ENCODE measurements at regions not wholly inside any gene's neighbourhood (a gene's known extent, or its start where the extent isn't known, plus 50 kb on each side); places are given as distances from the start of the nearest gene placed in this dataset.

- Histone ChIP-seq H3K9me3 (no peaks in the 10 kb centered on the region), H3K36me3 (no peaks in the 10 kb centered on the region), H3K4me3 (no peak overlapping the region), H3K27me3 (no peaks in the 10 kb centered on the region), H3K27ac (no peak overlapping the region), H3K4me1 (no peaks in the 10 kb centered on the region)
- no peak for ATAC-seq
- no peak for DNase-seq
- TF ChIP-seq POLR2A (IDR thresholded peaks at IDR 0.05): no peak
- no peak for TF ChIP-seq CTCF (IDR thresholded peaks at IDR 0.05 in 4 of 5, conservative IDR thresholded peaks at IDR 0.05 in 1 of 5)
- intact Hi-C loops (cut with DNase I; ENCODE audit: low total_unique reads) (no loop called here), in situ Hi-C loops (cut with MboI; ENCODE audit: low sequenced_read_pairs in 4 of 4) (no loop called here)
These were observed 56.2 kb downstream of the PABPC4L start for GRCh38 chr4:134145369-134145768.

GRCh38 chr4:134144337-134144736 lies 57.3 kb downstream of the PABPC4L start:
- Histone ChIP-seq H3K4me3 (no peak overlapping the region), H3K9me3 (no peaks in the 10 kb centered on the region), H3K27ac (no peak overlapping the region), H3K36me3 (no peaks in the 10 kb centered on the region), H3K4me1 (no peaks in the 10 kb centered on the region), H3K27me3 (no peaks in the 10 kb centered on the region)
- intact Hi-C loops (cut with DNase I; ENCODE audit: low total_unique reads) (no loop called here), in situ Hi-C loops (cut with MboI; ENCODE audit: low sequenced_read_pairs in 4 of 4) (no loop called here)
- no peak for DNase-seq
- TF ChIP-seq POLR2A (IDR thresholded peaks at IDR 0.05) (no peak), CTCF (IDR thresholded peaks at IDR 0.05 in 4 of 5, conservative IDR thresholded peaks at IDR 0.05 in 1 of 5) (no peak)
- ATAC-seq: no peak

- in situ Hi-C loops (cut with MboI; ENCODE audit: low sequenced_read_pairs in 4 of 4) (no loop called here), intact Hi-C loops (cut with DNase I; ENCODE audit: low total_unique reads) (no loop called here)
- Histone ChIP-seq H3K9me3 (no peaks in the 10 kb centered on the region), H3K4me1 (no peaks in the 10 kb centered on the region), H3K27me3 (no peaks in the 10 kb centered on the region), H3K4me3 (no peak overlapping the region), H3K36me3 (no peaks in the 10 kb centered on the region), H3K27ac (no peak overlapping the region)
- TF ChIP-seq POLR2A (IDR thresholded peaks at IDR 0.05): no peak
- no peak for TF ChIP-seq CTCF (IDR thresholded peaks at IDR 0.05 in 4 of 5, conservative IDR thresholded peaks at IDR 0.05 in 1 of 5)
- ATAC-seq (no peak), DNase-seq (no peak)
These were observed 59.9 kb downstream of the PABPC4L start for GRCh38 chr4:134141728-134142127.

GRCh38 chr4:134139188-134139587 lies 62.4 kb downstream of the PABPC4L start:
- Histone ChIP-seq H3K27ac (no peak overlapping the region), H3K9me3 (no peaks in the 10 kb centered on the region), H3K27me3 (no peaks in the 10 kb centered on the region), H3K36me3 (no peaks in the 10 kb centered on the region), H3K4me1 (no peaks in the 10 kb centered on the region), H3K4me3 (no peak overlapping the region)
- ATAC-seq (no peak), DNase-seq (no peak)
- no peak for TF ChIP-seq CTCF (IDR thresholded peaks at IDR 0.05 in 4 of 5, conservative IDR thresholded peaks at IDR 0.05 in 1 of 5)
- TF ChIP-seq POLR2A (IDR thresholded peaks at IDR 0.05): no peak
- in situ Hi-C loops (cut with MboI; ENCODE audit: low sequenced_read_pairs in 4 of 4): no loop called here
- intact Hi-C loops (cut with DNase I; ENCODE audit: low total_unique reads): no loop called here

- in situ Hi-C loops (cut with MboI; ENCODE audit: low sequenced_read_pairs in 4 of 4): no loop called here
- no peak for DNase-seq
- TF ChIP-seq POLR2A (IDR thresholded peaks at IDR 0.05): no peak
- TF ChIP-seq CTCF (IDR thresholded peaks at IDR 0.05 in 4 of 5, conservative IDR thresholded peaks at IDR 0.05 in 1 of 5): no peak
- intact Hi-C loops (cut with DNase I; ENCODE audit: low total_unique reads): no loop called here
- H3K27me3 ChIP-seq: no peaks in the 10 kb centered on the region
- no peaks in the 10 kb centered on the region for H3K36me3 ChIP-seq
- H3K27ac ChIP-seq: no peak overlapping the region
- ATAC-seq: no peak
- H3K9me3 ChIP-seq: no peaks in the 10 kb centered on the region
- H3K4me3 ChIP-seq: no peak overlapping the region
- H3K4me1 ChIP-seq: no peaks in the 10 kb centered on the region
These were observed 69.4 kb downstream of the PABPC4L start for GRCh38 chr4:134132086-134132783.
